ENCODE measurements at regions not wholly inside any gene's neighbourhood (a gene's known extent, or its start where the extent isn't known, plus 50 kb on each side); places are given as distances from the start of the nearest gene placed in this dataset.
"Not testable (repeated sequence)": the region's sequence is repeated elsewhere in the genome, so short reads cannot be mapped to it uniquely, and the experiment has no call there.

DNA sequence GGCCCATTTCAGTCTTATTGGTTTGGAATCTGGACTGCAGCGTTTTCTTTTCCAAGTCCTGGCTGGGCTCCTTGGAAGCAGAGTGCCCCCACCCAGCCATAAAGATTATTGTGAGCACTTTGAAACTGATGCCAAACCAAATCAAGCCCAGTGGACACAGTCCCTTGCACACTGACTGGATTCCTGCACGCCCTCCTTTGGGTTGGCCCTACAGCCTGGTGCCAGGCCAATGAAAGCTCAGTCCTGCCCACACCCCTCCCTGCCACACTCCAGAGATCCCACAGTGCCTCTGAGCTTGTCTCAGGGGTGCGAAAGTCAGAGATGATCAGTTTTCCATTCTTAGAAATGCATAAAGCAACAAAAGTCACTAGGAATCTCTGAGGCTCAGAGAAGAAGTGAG lies 181.9 kb downstream of the CETN3 start:
- intact Hi-C loops (cut with micrococcal nuclease): no loop called here
- Mint-ChIP-seq H3K36me3 (no peaks in the 10 kb centered on the region), H3K9me3 (peaks cover 0 to 2% (median 0%) of the 10 kb centered on the region in 8 donors), H3K27me3 (no peaks in the 10 kb centered on the region), H3K27ac (no peak overlapping the region), H3K4me1 (no peaks in the 10 kb centered on the region), H3K4me3 (no peak overlapping the region)
- H3K36me3 ChIP-seq (ENCODE audit: insufficient read depth, low read length): no peaks in the 10 kb centered on the region
- H3K4me1 ChIP-seq (ENCODE audit: insufficient read depth, low read length): no peaks in the 10 kb centered on the region
- POLR2A ChIA-PET (ENCODE audit: partially characterized antibody): no interaction called here
- no peaks in the 10 kb centered on the region for H3K27me3 ChIP-seq (ENCODE audit: insufficient read depth, low read length)
- H3K9me3 ChIP-seq (ENCODE audit: control insufficient read depth in 1 of 2, low read length in 2 of 2): no peaks in the 10 kb centered on the region
- H3K27ac ChIP-seq (ENCODE audit: low read depth, low read length): no peak overlapping the region
- H3K4me3 ChIP-seq (ENCODE audit: low read length in 2 of 2): no peak overlapping the region
- CTCF ChIA-PET (ENCODE audit: partially characterized antibody): no interaction called here
- DNase-seq: no peak

DNA sequence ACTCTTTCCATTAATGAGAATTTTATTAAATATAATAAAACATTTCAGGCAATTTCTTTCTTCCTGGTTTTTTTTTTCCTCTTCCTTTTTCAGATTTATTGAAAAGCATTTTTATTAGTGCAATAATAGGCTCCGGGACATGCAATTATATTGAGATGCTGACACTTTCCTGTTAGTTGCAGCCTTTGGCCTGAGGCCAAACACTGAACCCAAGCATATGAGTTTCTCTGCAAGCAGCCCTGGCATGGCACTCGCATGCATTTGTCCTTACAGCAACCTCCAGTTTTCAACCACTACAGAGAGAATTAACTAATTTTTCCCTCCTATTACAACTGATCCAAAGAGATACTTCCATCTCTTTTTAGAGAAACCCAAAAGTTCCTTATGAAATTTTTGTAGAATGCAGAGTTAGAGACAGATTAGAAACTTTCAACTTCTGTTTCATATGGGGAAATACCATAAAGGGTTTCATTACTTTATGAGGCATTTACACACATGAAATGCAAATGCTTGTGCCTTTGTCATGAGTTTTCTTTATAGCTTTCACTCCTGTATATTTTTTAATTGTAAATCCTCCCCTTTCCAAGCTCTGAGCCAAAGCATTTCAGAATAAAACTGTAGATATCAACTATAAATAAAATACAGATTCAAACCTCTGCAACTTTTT lies 183.0 kb downstream of the CETN3 start:
- Mint-ChIP-seq H3K27me3 (no peaks in the 10 kb centered on the region), H3K27ac (no peak overlapping the region), H3K36me3 (no peaks in the 10 kb centered on the region), H3K4me3 (no peak overlapping the region), H3K4me1 (no peaks in the 10 kb centered on the region), H3K9me3 (peaks cover 0 to 2% (median 0%) of the 10 kb centered on the region in 8 donors)
- H3K36me3 ChIP-seq (ENCODE audit: insufficient read depth, low read length): no peaks in the 10 kb centered on the region
- H3K27me3 ChIP-seq (ENCODE audit: insufficient read depth, low read length): no peaks in the 10 kb centered on the region
- intact Hi-C loops (cut with micrococcal nuclease): no loop called here
- ChIA-PET CTCF (ENCODE audit: partially characterized antibody) (no interaction called here), POLR2A (ENCODE audit: partially characterized antibody) (no interaction called here)
- no peaks in the 10 kb centered on the region for H3K4me1 ChIP-seq (ENCODE audit: insufficient read depth, low read length)
- no peaks in the 10 kb centered on the region for H3K9me3 ChIP-seq (ENCODE audit: control insufficient read depth in 1 of 2, low read length in 2 of 2)
- DNase-seq: no peak
- H3K27ac ChIP-seq (ENCODE audit: low read depth, low read length): no peak overlapping the region
- no peak overlapping the region for H3K4me3 ChIP-seq (ENCODE audit: low read length in 2 of 2)

DNA sequence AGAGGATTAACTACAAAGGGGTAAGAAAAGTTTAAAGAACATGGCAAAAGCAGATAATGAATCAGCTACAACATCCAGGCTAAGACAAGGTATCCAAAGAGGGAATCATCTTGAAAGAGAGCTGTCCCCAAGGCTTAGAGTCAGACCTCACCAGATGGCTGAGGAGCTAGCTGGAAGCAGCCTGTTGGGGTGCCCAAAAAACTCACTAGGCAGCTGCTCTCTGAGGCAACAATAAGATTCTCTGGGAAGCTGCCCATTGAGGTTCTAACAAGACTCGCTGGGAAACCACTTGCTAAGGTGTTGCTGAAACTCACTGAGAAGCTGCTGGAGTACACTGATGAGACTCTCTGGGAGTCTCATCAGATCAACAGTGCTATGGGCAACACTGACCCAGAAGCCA lies 185.2 kb downstream of the CETN3 start:
- Mint-ChIP-seq H3K27ac (no peak overlapping the region), H3K9me3 (peaks cover 0 to 2% (median 0%) of the 10 kb centered on the region in 8 donors), H3K36me3 (no peaks in the 10 kb centered on the region), H3K4me1 (no peaks in the 10 kb centered on the region), H3K4me3 (no peak overlapping the region), H3K27me3 (no peaks in the 10 kb centered on the region)
- intact Hi-C loops (cut with micrococcal nuclease): no loop called here
- Histone ChIP-seq H3K9me3 (ENCODE audit: control insufficient read depth in 1 of 2, low read length in 2 of 2) (no peaks in the 10 kb centered on the region), H3K4me1 (ENCODE audit: insufficient read depth, low read length) (no peaks in the 10 kb centered on the region), H3K36me3 (ENCODE audit: insufficient read depth, low read length) (no peaks in the 10 kb centered on the region), H3K27me3 (ENCODE audit: insufficient read depth, low read length) (no peaks in the 10 kb centered on the region), H3K27ac (ENCODE audit: low read depth, low read length) (no peak overlapping the region), H3K4me3 (ENCODE audit: low read length in 2 of 2) (no peak overlapping the region)
- no peak for DNase-seq
- ChIA-PET CTCF (ENCODE audit: partially characterized antibody) (no interaction called here), POLR2A (ENCODE audit: partially characterized antibody) (no interaction called here)

DNA sequence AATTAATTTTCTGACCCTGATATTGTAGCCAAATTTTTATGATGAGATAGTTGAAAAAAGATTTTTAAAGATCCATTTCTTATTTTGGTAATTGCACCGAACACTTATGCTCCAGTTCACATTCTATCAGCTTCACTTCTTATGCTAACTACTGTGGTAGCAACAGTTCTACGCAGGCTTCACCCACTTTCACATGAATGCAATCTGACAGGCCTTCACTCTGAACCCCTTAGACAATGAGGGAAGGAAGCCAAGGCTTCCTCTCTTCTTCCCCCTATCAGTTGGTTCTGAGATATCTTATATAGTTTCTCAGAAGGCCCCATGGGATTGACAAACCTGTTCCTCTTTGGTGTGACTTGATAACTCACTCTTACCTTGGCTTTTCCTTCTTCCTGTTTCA lies 185.8 kb downstream of the CETN3 start:
- no peak overlapping the region for H3K27ac ChIP-seq (ENCODE audit: low read depth, low read length)
- H3K4me3 ChIP-seq (ENCODE audit: low read length in 2 of 2): no peak overlapping the region
- H3K4me1 ChIP-seq (ENCODE audit: insufficient read depth, low read length): no peaks in the 10 kb centered on the region
- no peaks in the 10 kb centered on the region for H3K9me3 ChIP-seq (ENCODE audit: control insufficient read depth in 1 of 2, low read length in 2 of 2)
- Mint-ChIP-seq H3K4me3 (no peak overlapping the region), H3K36me3 (no peaks in the 10 kb centered on the region), H3K9me3 (peaks cover 0 to 2% (median 0%) of the 10 kb centered on the region in 8 donors), H3K4me1 (no peaks in the 10 kb centered on the region), H3K27ac (no peak overlapping the region), H3K27me3 (no peaks in the 10 kb centered on the region)
- POLR2A ChIA-PET (ENCODE audit: partially characterized antibody): no interaction called here
- CTCF ChIA-PET (ENCODE audit: partially characterized antibody): no interaction called here
- no peaks in the 10 kb centered on the region for H3K36me3 ChIP-seq (ENCODE audit: insufficient read depth, low read length)
- intact Hi-C loops (cut with micrococcal nuclease): no loop called here
- no peak for DNase-seq
- H3K27me3 ChIP-seq (ENCODE audit: insufficient read depth, low read length): no peaks in the 10 kb centered on the region

DNA sequence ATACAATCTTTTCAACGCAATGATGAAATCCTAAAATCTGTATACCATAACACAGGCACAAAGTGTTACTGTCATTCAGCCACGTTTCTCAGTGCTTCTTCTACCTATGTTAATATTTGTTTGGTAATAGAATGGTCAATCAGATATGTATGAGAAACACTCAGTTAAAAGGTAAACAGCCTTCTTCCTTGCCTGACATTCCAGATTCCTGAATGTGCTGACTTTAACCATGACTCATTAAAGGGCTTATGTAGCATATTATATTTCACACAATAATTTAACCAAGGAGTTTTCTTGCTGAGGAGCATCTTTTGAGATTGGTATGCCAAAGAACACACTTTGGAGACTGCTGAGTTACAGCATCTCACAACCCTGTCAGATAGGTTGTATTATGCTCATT lies 187.6 kb downstream of the CETN3 start:
- Mint-ChIP-seq H3K27ac (no peak overlapping the region), H3K27me3 (no peaks in the 10 kb centered on the region), H3K4me1 (no peaks in the 10 kb centered on the region), H3K36me3 (no peaks in the 10 kb centered on the region), H3K4me3 (no peak overlapping the region), H3K9me3 (peaks cover 0 to 2% (median 0%) of the 10 kb centered on the region in 8 donors)
- ChIA-PET POLR2A (ENCODE audit: partially characterized antibody) (no interaction called here), CTCF (ENCODE audit: partially characterized antibody) (no interaction called here)
- intact Hi-C loops (cut with micrococcal nuclease): no loop called here
- Histone ChIP-seq H3K4me3 (ENCODE audit: low read length in 2 of 2) (no peak overlapping the region), H3K27ac (ENCODE audit: low read depth, low read length) (no peak overlapping the region), H3K4me1 (ENCODE audit: insufficient read depth, low read length) (no peaks in the 10 kb centered on the region), H3K27me3 (ENCODE audit: insufficient read depth, low read length) (no peaks in the 10 kb centered on the region), H3K9me3 (ENCODE audit: control insufficient read depth in 1 of 2, low read length in 2 of 2) (no peaks in the 10 kb centered on the region), H3K36me3 (ENCODE audit: insufficient read depth, low read length) (no peaks in the 10 kb centered on the region)
- DNase-seq: no peak

DNA sequence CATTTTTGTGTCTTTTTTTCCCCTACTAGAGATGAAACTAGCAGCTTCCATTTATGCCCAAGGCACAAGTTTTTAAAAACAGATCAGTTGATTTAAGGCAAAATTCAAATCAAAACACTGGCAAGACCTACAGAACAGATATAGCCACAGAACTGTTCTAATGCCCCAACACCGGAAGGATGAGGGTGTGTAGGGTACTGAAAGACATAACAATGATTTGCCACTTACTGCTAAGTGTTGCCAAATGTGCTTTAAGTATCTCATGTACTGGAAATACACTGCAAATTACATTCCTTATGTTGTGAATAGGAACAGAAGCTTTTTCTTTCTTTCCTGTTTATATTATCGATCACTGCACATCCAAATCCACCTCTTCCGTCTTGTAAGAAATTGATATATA lies 189.0 kb downstream of the CETN3 start:
- no peaks in the 10 kb centered on the region for H3K36me3 ChIP-seq (ENCODE audit: insufficient read depth, low read length)
- CTCF ChIA-PET (ENCODE audit: partially characterized antibody): no interaction called here

DNA sequence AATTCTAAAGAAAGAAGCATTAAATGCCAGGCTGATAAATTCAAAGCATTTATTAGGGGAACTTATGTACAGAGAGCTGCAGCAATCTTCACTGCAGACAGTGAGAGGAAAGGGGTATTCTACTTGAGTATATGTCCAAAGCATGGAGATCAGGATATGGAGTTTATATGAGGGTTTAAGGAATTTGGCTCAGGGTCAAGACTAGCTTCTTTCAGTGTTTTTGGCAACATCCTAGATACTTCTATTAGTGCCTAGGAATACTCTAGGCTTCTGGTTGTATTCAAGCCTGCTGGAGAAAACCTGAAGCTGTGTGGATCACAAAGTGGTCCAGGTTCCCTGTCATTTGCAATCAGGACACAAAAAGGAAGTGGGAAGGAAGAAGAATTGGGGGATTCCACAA lies 194.6 kb downstream of the CETN3 start:
- no peaks in the 10 kb centered on the region for H3K4me1 ChIP-seq (ENCODE audit: insufficient read depth, low read length)
- no peak overlapping the region for H3K4me3 Mint-ChIP-seq
- no peaks in the 10 kb centered on the region for H3K36me3 ChIP-seq (ENCODE audit: insufficient read depth, low read length)
- no peak for DNase-seq
- H3K4me1 Mint-ChIP-seq: no peaks in the 10 kb centered on the region
- no peaks in the 10 kb centered on the region for H3K27me3 ChIP-seq (ENCODE audit: insufficient read depth, low read length)
- no peaks in the 10 kb centered on the region for H3K36me3 Mint-ChIP-seq
- no peaks in the 10 kb centered on the region for H3K9me3 ChIP-seq (ENCODE audit: control insufficient read depth in 1 of 2, low read length in 2 of 2)
- no peaks in the 10 kb centered on the region for H3K27me3 Mint-ChIP-seq
- no peak overlapping the region for H3K27ac ChIP-seq (ENCODE audit: low read depth, low read length)
- ChIA-PET POLR2A (ENCODE audit: partially characterized antibody) (no interaction called here), CTCF (ENCODE audit: partially characterized antibody) (no interaction called here)
- intact Hi-C loops (cut with micrococcal nuclease): no loop called here
- H3K9me3 Mint-ChIP-seq: peaks cover 0 to 5% (median 0%) of the 10 kb centered on the region in 8 donors
- no peak overlapping the region for H3K4me3 ChIP-seq (ENCODE audit: low read length in 2 of 2)
- no peak overlapping the region for H3K27ac Mint-ChIP-seq

More for the DNA sequence above, 189.0 kb downstream of the CETN3 start:
- no peak overlapping the region for H3K27ac ChIP-seq (ENCODE audit: low read depth, low read length)
- no peaks in the 10 kb centered on the region for H3K27me3 ChIP-seq (ENCODE audit: insufficient read depth, low read length)
- Mint-ChIP-seq H3K27ac (no peak overlapping the region), H3K9me3 (peaks cover 0 to 2% (median 0%) of the 10 kb centered on the region in 8 donors), H3K27me3 (no peaks in the 10 kb centered on the region), H3K4me3 (no peak overlapping the region), H3K4me1 (no peaks in the 10 kb centered on the region), H3K36me3 (no peaks in the 10 kb centered on the region)
- no peaks in the 10 kb centered on the region for H3K9me3 ChIP-seq (ENCODE audit: control insufficient read depth in 1 of 2, low read length in 2 of 2)
- peak in 1 of 5 donors; percentile 17 for DNase-seq
- no peaks in the 10 kb centered on the region for H3K4me1 ChIP-seq (ENCODE audit: insufficient read depth, low read length)
- no peak overlapping the region for H3K4me3 ChIP-seq (ENCODE audit: low read length in 2 of 2)
- POLR2A ChIA-PET (ENCODE audit: partially characterized antibody): no interaction called here
- intact Hi-C loops (cut with micrococcal nuclease): no loop called here

DNA sequence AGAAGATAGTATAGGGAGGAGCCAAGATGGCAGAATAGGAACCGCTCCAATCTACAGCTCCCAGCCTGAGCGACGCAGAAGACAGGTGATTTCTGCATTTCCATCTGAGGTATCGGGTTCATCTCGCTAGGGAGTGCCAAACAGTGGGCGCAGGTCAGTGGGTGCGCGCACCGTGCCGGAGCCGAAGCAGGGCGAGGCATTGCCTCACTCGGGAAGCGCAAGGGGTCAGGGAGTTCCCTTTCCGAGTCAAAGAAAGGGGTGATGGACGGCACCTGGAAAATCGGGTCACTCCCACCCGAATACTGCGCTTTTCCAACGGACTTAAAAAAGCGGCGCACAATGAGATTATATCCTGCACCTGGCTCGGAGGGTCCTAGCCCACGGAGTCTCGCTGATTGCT lies 201.2 kb downstream of the CETN3 start:
- H3K27ac ChIP-seq (ENCODE audit: low read depth, low read length); H3K4me1 Mint-ChIP-seq; H3K4me3 ChIP-seq (ENCODE audit: low read length in 2 of 2); H3K9me3 ChIP-seq (ENCODE audit: control insufficient read depth in 1 of 2, low read length in 2 of 2); DNase-seq; H3K36me3 ChIP-seq (ENCODE audit: insufficient read depth, low read length); H3K4me1 ChIP-seq (ENCODE audit: insufficient read depth, low read length); H3K4me3 Mint-ChIP-seq; H3K36me3 Mint-ChIP-seq; H3K27me3 Mint-ChIP-seq; POLR2A ChIA-PET (ENCODE audit: partially characterized antibody); intact Hi-C loops (cut with micrococcal nuclease); CTCF ChIA-PET (ENCODE audit: partially characterized antibody); H3K27ac Mint-ChIP-seq; H3K27me3 ChIP-seq (ENCODE audit: insufficient read depth, low read length): not testable (repeated sequence)
- H3K9me3 Mint-ChIP-seq: peaks cover 0 to 15% (median 10%) of the 10 kb centered on the region in 8 donors
